Vagina (tissue), 2 donors: ENCODE measurements at regions not wholly inside any gene's neighbourhood (a gene's known extent, or its start where the extent isn't known, plus 50 kb on each side); places are given as distances from the start of the nearest gene placed in this dataset.

Experiments used
- POLR2AphosphoS5 ChIP-seq, 2 donors: sonication (generic); formaldehyde crosslinking; IDR thresholded peaks; one replicate each; pipeline ENCODE4 v1.9.0; 2017; ENCODE audit warnings: antibody characterized with exemption in 2 of 2, mild to moderate bottlenecking in 2 of 2, low read depth in 1 of 2; ENCODE audit not compliant: insufficient read depth in 1 of 2
- TF ChIP-seq, protein P1 (sequence below), 3 experiments: fragments of 450-650 bp in 2 of 3; fragments of 200-600 bp in 1 of 3; sonication (generic) in 1 of 3; IDR thresholded peaks; one replicate each; pipeline ENCODE4 v1.5.1; 2017 to 2019; ENCODE audit warnings: antibody characterized with exemption in 3 of 3, mild to moderate bottlenecking in 2 of 3, moderate library complexity in 2 of 3

DNA sequence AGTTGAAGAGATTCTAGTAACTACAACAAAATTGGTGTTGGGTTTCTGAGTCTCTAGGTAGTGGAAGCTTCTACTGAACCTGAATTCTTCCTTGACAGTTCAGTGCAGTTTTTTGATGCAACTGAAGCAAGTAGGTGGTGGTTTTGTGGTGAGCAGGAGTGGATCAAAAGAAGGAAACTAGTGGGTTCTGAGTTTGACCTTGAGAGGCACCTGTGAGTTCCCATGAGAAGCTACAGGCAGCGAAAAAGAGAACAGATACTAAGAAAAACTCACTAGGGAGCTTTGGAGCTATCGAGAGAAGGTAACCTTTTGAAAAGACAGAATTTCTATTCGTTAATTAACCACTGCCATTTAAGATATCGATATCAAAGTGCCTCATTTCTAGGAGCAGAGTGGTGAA lies 145.2 kb downstream of the PDHA2 start:
- TF ChIP-seq, protein P1, sequence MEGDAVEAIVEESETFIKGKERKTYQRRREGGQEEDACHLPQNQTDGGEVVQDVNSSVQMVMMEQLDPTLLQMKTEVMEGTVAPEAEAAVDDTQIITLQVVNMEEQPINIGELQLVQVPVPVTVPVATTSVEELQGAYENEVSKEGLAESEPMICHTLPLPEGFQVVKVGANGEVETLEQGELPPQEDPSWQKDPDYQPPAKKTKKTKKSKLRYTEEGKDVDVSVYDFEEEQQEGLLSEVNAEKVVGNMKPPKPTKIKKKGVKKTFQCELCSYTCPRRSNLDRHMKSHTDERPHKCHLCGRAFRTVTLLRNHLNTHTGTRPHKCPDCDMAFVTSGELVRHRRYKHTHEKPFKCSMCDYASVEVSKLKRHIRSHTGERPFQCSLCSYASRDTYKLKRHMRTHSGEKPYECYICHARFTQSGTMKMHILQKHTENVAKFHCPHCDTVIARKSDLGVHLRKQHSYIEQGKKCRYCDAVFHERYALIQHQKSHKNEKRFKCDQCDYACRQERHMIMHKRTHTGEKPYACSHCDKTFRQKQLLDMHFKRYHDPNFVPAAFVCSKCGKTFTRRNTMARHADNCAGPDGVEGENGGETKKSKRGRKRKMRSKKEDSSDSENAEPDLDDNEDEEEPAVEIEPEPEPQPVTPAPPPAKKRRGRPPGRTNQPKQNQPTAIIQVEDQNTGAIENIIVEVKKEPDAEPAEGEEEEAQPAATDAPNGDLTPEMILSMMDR (IDR thresholded peaks at IDR 0.05): no peak
- no peak for TF ChIP-seq POLR2AphosphoS5 (IDR thresholded peaks at IDR 0.05; ENCODE audit: insufficient read depth in 1 of 2, low read depth in 1 of 2)
